ENCODE measurements at regions not wholly inside any gene's neighbourhood (a gene's known extent, or its start where the extent isn't known, plus 50 kb on each side); places are given as distances from the start of the nearest gene placed in this dataset.

- no peak for DNase-seq (ENCODE audit: low read depth in 2 of 2)
- no peak overlapping the region for H3K4me3 ChIP-seq (replicated peaks in 1 of 2; ENCODE audit: low read depth in 2 of 2, low read length in 2 of 2)
- TF ChIP-seq CTCF (IDR thresholded peaks at IDR 0.05; ENCODE audit: low read depth, low read length): no peak
Measured at GRCh38 chr14:65164825-65165135, 62.5 kb upstream of the MAX start.

GRCh38 chr14:65167072-65167645 is 64.8 kb upstream of the MAX start:
- H3K4me3 ChIP-seq (replicated peaks in 1 of 2; ENCODE audit: low read depth in 2 of 2, low read length in 2 of 2): no peak overlapping the region
- no peak for TF ChIP-seq CTCF (IDR thresholded peaks at IDR 0.05; ENCODE audit: low read depth, low read length)
- peak in 1 of 2 donors; percentile 27 for DNase-seq (ENCODE audit: low read depth in 2 of 2)

DNA sequence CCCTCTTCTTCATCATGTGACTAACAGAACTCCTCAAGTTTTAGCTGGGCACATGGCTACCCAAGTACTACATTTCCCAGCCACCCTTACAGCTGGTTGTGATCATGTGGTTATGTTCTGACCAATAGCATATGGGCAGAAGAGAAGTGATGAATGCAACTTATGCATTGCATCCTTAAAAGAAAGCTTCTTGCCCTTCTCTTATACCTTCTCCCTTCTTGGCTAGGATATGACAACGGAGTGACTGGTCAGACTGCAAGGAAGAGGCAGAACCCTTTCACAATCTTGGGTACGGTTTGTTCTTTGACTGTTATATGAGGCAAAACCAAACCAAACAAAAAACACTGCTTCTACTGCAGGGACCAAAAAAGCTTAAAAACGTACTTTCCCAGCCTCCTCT is 66.5 kb upstream of the MAX start:
- H3K4me3 ChIP-seq (replicated peaks in 1 of 2; ENCODE audit: low read depth in 2 of 2, low read length in 2 of 2): no peak overlapping the region
- peak; percentile 74 to 90 for DNase-seq (ENCODE audit: low read depth in 2 of 2)

GRCh38 chr14:65169351-65169750 is 67.0 kb upstream of the MAX start:
- no peak overlapping the region for H3K4me3 ChIP-seq (replicated peaks in 1 of 2; ENCODE audit: low read depth in 2 of 2, low read length in 2 of 2)
- peak; percentile 46 to 89 for DNase-seq (ENCODE audit: low read depth in 2 of 2)
- no peak for TF ChIP-seq CTCF (IDR thresholded peaks at IDR 0.05; ENCODE audit: low read depth, low read length)

More for the DNA sequence above, 66.5 kb upstream of the MAX start:
- no peak for TF ChIP-seq CTCF (IDR thresholded peaks at IDR 0.05; ENCODE audit: low read depth, low read length)

DNA sequence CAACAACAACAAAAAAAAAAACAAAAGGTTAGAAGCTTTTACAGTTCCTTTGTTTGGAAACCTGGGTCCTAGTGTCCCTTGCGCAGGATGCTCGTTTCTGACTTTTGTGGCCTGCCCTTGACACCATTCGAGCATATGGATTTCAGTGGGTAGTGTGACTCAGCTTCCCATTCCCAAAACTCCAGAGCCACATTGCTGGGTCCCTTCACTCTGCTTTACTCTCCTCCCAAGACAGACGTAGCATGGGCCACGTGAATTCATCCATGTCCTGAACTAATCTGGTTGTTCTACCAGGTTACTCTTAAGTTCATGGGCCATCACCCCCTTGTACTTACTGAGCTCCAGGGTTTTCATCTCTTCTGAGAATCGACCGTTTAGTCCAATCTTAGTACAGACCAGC is 68.0 kb upstream of the MAX start:
- H3K4me3 ChIP-seq (replicated peaks in 1 of 2; ENCODE audit: low read depth in 2 of 2, low read length in 2 of 2): no peak overlapping the region
- TF ChIP-seq CTCF (IDR thresholded peaks at IDR 0.05; ENCODE audit: low read depth, low read length): no peak
- DNase-seq (ENCODE audit: low read depth in 2 of 2): no peak

DNA sequence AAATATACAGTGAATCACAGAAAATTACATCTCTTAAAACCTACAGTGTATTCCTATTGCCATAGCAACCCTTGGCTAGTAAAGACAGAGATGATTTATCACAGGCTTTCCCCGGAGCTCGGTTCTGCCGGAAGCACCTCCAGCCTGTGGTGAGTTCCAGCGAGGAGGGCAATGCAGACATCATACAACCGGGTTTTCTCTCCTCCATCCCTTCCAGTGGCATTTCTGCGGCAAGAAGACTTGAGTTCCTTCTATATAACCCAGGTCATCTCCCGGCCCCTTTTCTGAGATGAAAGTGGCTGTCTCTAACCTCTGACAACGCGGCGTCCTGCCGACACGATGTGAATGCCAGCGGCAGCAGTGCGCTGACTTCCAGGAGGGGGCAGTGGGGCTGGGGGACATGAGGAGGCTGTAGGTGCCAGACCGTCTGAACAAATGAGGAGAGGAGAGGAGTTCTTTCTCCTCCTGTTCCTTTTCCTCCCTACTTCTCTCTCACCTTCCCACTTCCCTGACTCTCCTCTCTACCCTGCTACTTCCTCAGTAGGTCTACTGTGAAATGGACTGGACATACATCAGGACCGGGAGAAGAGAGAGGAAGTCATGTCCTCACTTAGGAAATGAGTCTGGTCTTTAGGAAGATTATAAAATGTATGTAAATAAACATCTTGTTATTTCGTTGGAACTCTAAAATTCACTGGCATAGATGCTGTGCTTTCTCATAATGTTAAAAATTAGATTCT is 68.6 kb upstream of the MAX start:
- peak; percentile 87 to 93 for DNase-seq (ENCODE audit: low read depth in 2 of 2)
- TF ChIP-seq CTCF (IDR thresholded peaks at IDR 0.05; ENCODE audit: low read depth, low read length): peak; percentile 51
- H3K4me3 ChIP-seq (replicated peaks in 1 of 2; ENCODE audit: low read depth in 2 of 2, low read length in 2 of 2): peak overlapping the region; percentile 25 to 50

Measured in cardiac fibroblast (primary cell).